ENCODE measurements at regions not wholly inside any gene's neighbourhood (a gene's known extent, or its start where the extent isn't known, plus 50 kb on each side); places are given as distances from the start of the nearest gene placed in this dataset.

- CTCF ChIA-PET = no interaction called here
- no peak for DNase-seq (ENCODE audit: low read depth, low spot score)
- POLR2A ChIA-PET = interaction anchor here (0.6 kb wide), 1 partner anchor 327 kb away, joined by 3 read pairs; no protein-coding TSS in a partner anchor
- TF ChIP-seq CTCF (IDR thresholded peaks at IDR 0.05; ENCODE audit: insufficient read depth, low read length, missing control alignments) = no peak
- no peak overlapping the region for H3K4me3 ChIP-seq (ENCODE audit: low read depth, low read length)
These were observed 229.7 kb upstream of the MOCS1 start for GRCh38 chr6:40163924-40164323.

GRCh38 chr6:40162074-40162473 lies 227.8 kb upstream of the MOCS1 start:
- ChIA-PET CTCF (interaction anchor here (0.7 kb wide), 1 partner anchor 800 kb away, joined by 3 read pairs; no protein-coding TSS in a partner anchor), POLR2A (no interaction called here)
- H3K4me3 ChIP-seq (ENCODE audit: low read depth, low read length) = no peak overlapping the region
- no peak for TF ChIP-seq CTCF (IDR thresholded peaks at IDR 0.05; ENCODE audit: insufficient read depth, low read length, missing control alignments)
- no peak for DNase-seq (ENCODE audit: low read depth, low spot score)

DNA sequence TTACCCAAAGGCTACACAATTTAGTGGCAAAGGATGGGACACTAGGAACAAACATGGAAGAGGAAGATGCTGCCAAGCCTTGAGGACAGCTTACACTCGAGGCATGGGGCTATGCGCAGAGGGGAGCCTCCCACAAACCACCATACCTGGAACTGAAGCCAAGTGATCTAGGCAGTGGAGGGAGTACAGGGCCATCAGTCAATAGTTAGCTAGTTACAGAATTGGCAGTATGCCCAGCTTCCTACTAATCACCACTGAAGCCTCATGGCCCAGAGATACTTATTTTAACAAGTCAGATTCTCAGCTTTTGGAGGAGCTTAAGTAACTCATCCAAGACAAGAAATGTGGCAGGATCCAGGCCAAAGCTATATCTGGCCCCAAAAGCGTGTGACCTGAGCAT lies 226.6 kb upstream of the MOCS1 start:
- CTCF ChIA-PET = no interaction called here
- no peak overlapping the region for H3K4me3 ChIP-seq (ENCODE audit: low read depth, low read length)
- POLR2A ChIA-PET = no interaction called here
- no peak for DNase-seq (ENCODE audit: low read depth, low spot score)
- no peak for TF ChIP-seq CTCF (IDR thresholded peaks at IDR 0.05; ENCODE audit: insufficient read depth, low read length, missing control alignments)

- no peak overlapping the region for H3K4me3 ChIP-seq (ENCODE audit: low read depth, low read length)
- CTCF ChIA-PET = no interaction called here
These were observed 225.6 kb upstream of the MOCS1 start for GRCh38 chr6:40159865-40160264.

DNA sequence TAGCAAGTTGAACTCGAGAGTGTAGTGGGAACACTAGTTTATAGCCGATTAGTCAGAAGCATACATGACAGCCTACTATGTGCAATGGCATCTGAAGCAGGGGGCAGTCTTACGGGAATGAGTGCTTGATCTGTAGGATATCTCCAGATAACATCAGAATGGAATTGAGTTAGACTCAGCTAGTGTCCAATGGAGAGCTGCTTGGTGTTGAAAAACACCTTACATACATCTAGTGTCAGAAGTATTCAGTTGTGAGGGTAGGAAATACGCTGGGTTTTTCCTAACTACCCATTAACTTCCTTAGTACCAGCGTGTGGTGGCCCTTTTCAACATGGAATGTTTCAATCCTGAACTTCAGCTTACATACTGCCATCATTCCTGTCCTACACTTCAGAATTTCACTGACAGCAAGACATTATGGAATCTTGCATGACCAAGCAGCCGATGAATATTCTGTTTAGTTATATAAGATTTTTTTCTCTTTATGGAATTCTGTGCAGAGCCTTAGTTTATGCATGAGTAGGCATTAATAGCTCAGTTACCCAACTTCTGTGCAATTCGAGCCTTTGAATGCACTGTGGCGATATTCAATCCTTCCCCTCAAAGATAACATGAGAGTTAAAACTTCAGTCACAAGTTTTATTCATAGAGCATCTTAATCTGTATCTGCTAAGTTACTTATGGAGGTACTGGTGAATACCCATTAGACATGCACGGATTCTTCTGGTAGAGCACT lies 218.6 kb upstream of the MOCS1 start:
- no peak overlapping the region for H3K4me3 ChIP-seq (ENCODE audit: low read depth, low read length)
- no peak for DNase-seq (ENCODE audit: low read depth, low spot score)
- no peak for TF ChIP-seq CTCF (IDR thresholded peaks at IDR 0.05; ENCODE audit: insufficient read depth, low read length, missing control alignments)
- CTCF ChIA-PET = no interaction called here
- POLR2A ChIA-PET = no interaction called here

More at GRCh38 chr6:40159865-40160264, 225.6 kb upstream of the MOCS1 start:
- no peak for TF ChIP-seq CTCF (IDR thresholded peaks at IDR 0.05; ENCODE audit: insufficient read depth, low read length, missing control alignments)
- POLR2A ChIA-PET = no interaction called here
- DNase-seq (ENCODE audit: low read depth, low spot score) = no peak

- POLR2A ChIA-PET = no interaction called here
- TF ChIP-seq CTCF (IDR thresholded peaks at IDR 0.05; ENCODE audit: insufficient read depth, low read length, missing control alignments) = no peak
- CTCF ChIA-PET = no interaction called here
These were observed 217.9 kb upstream of the MOCS1 start for GRCh38 chr6:40152196-40152595.

More at GRCh38 chr6:40152196-40152595, 217.9 kb upstream of the MOCS1 start:
- no peak overlapping the region for H3K4me3 ChIP-seq (ENCODE audit: low read depth, low read length)
- no peak for DNase-seq (ENCODE audit: low read depth, low spot score)

All from AG04449 (cell line).